DND-41 (cell line): ENCODE measurements at regions not wholly inside any gene's neighbourhood (a gene's known extent, or its start where the extent isn't known, plus 50 kb on each side); places are given as distances from the start of the nearest gene placed in this dataset.

Experiments used
- CTCF ChIP-seq: IDR thresholded peaks from 2 replicates; pipeline ENCODE4 v1.5.1; 2012; ENCODE audit warnings: borderline replicate concordance, low read length, moderate library complexity, mild to moderate bottlenecking; ENCODE audit not compliant: poor library complexity, severe bottlenecking; ENCODE audit errors: extremely low read depth
- EZH2 ChIP-seq: IDR thresholded peaks from 3 replicates; pipeline ENCODE4 v1.6.1; 2012; ENCODE audit warnings: borderline replicate concordance, low read depth, mild to moderate bottlenecking, moderate library complexity, low read length, inconsistent platforms; ENCODE audit not compliant: severe bottlenecking

- TF ChIP-seq CTCF (no peak), EZH2 (no peak)
Observed at GRCh38 chr22:49550141-49550430, 277.6 kb downstream of the BRD1 start.
